ENCODE measurements at regions not wholly inside any gene's neighbourhood (a gene's known extent, or its start where the extent isn't known, plus 50 kb on each side); places are given as distances from the start of the nearest gene placed in this dataset.

DNA sequence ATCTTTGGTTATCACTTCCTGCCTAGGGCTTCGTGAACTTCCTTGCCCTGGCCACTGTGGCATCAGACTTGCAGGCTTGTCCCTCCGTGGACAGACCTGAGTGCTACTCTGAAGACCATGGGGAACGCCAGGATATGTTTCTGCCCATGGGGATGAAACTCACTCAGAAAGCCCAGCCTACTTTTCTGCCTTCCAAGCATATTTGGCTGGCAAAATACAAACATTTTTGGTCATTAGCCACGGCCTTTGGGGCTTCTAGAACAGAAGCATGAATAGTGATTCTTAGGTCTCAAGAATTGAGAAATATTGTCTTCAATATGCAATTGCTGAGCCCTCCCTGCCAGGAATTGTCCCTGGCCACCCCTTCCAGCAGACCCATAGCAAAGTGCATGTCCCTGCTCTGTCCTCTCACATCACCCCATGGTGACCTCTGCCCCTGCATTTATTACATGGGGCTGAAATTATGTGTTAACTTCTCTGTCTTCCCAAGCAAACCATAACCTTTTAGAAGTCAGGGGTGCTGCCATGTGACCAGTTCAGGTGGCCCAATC is 152.4 kb downstream of the OSR1 start:
- no peak overlapping the region for H2AFZ ChIP-seq (ENCODE audit: low read length)
- no peaks in the 10 kb centered on the region for H4K20me1 ChIP-seq (ENCODE audit: insufficient read depth, low read length, poor library complexity, severe bottlenecking)

DNA sequence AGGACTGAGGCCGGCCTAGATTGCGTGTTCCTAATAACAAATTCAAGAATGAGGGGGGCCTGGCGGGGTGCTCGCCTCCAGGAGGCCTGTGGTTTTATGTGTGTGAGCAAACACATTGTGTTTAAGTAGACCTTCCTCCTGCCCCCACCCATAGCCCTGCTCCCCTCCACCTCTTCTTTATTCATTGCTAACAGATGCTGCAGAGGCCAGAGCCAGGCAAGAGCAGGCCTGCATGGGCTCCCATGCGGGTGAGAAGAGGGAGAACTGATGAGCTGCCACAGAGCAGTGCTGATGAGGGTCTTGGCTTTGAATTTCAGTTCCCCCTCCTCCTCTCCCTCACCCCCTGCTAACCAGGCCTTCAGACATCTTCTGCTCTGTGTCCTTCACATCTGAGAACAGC is 154.6 kb downstream of the OSR1 start:
- H3K27me3 ChIP-seq (ENCODE audit: insufficient read depth, low read length, poor library complexity, severe bottlenecking): no peaks in the 10 kb centered on the region
- H3K36me3 ChIP-seq (ENCODE audit: insufficient read depth, low read length): no peaks in the 10 kb centered on the region
- no peaks in the 10 kb centered on the region for H3F3A ChIP-seq (ENCODE audit: low read depth)
- TF ChIP-seq CTCF (conservative IDR thresholded peaks at IDR 0.05; ENCODE audit: low read length) (no peak), EZH2phosphoT487 (IDR thresholded peaks at IDR 0.05; ENCODE audit: borderline replicate concordance) (no peak)
- H3K9ac ChIP-seq (ENCODE audit: low read depth, low read length, poor library complexity, severe bottlenecking): no peak overlapping the region
- H3K9me3 ChIP-seq (ENCODE audit: insufficient read depth, low read depth, low read length): no peaks in the 10 kb centered on the region
- no peaks in the 10 kb centered on the region for H3K9me2 ChIP-seq (replicated peaks; ENCODE audit: low read depth, low read length)
- H3K4me3 ChIP-seq (ENCODE audit: low read length, poor library complexity, severe bottlenecking): no peak overlapping the region
- H2AFZ ChIP-seq (ENCODE audit: low read length): no peak overlapping the region
- no peaks in the 10 kb centered on the region for H3K79me2 ChIP-seq (ENCODE audit: insufficient read depth, low read length)
- H3K4me1 ChIP-seq (ENCODE audit: insufficient read depth, low read length, poor library complexity, severe bottlenecking): no peaks in the 10 kb centered on the region
- H4K20me1 ChIP-seq (ENCODE audit: insufficient read depth, low read length, poor library complexity, severe bottlenecking): no peaks in the 10 kb centered on the region
- no peak overlapping the region for H3K4me2 ChIP-seq (ENCODE audit: low read depth, low read length, poor library complexity, severe bottlenecking)

More for the DNA sequence above, 152.4 kb downstream of the OSR1 start:
- H3F3A ChIP-seq (ENCODE audit: low read depth): no peaks in the 10 kb centered on the region
- no peak overlapping the region for H3K9ac ChIP-seq (ENCODE audit: low read depth, low read length, poor library complexity, severe bottlenecking)
- no peaks in the 10 kb centered on the region for H3K27me3 ChIP-seq (ENCODE audit: insufficient read depth, low read length, poor library complexity, severe bottlenecking)
- no peaks in the 10 kb centered on the region for H3K4me1 ChIP-seq (ENCODE audit: insufficient read depth, low read length, poor library complexity, severe bottlenecking)
- no peak overlapping the region for H3K4me2 ChIP-seq (ENCODE audit: low read depth, low read length, poor library complexity, severe bottlenecking)
- H3K9me3 ChIP-seq (ENCODE audit: insufficient read depth, low read depth, low read length): no peaks in the 10 kb centered on the region
- no peaks in the 10 kb centered on the region for H3K36me3 ChIP-seq (ENCODE audit: insufficient read depth, low read length)
- H3K4me3 ChIP-seq (ENCODE audit: low read length, poor library complexity, severe bottlenecking): no peak overlapping the region
- no peaks in the 10 kb centered on the region for H3K9me2 ChIP-seq (replicated peaks; ENCODE audit: low read depth, low read length)
- TF ChIP-seq EZH2phosphoT487 (IDR thresholded peaks at IDR 0.05; ENCODE audit: borderline replicate concordance): no peak
- TF ChIP-seq CTCF (conservative IDR thresholded peaks at IDR 0.05; ENCODE audit: low read length): no peak
- H3K79me2 ChIP-seq (ENCODE audit: insufficient read depth, low read length): no peaks in the 10 kb centered on the region

DNA sequence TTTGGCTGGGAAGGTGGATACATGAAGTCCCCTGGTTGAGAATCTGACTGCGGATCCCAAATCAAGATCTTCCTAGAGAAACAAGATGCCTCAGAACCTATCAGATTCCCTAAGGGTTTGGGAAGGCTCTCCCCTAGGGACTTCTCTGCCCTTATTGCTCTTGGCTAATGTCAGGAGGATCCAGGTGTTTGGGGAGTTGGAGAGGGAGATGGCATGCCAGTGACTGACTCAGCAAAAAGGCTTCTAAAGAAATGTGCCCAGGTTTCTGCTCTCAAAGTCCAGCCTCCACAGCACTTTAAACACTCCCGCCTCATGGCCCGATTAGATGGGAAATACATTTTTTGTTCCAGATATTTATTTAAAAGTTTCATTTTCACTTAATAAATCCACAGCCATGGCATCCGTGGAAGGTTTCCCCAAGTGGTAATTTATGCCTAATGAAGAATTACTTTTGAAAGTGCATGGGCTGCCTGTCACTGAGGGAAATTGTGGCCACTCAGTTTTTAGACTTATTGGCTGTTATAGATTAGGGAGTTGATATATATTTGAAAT is 156.4 kb downstream of the OSR1 start:
- TF ChIP-seq EZH2phosphoT487 (IDR thresholded peaks at IDR 0.05; ENCODE audit: borderline replicate concordance) (no peak), CTCF (conservative IDR thresholded peaks at IDR 0.05; ENCODE audit: low read length) (no peak)
- Histone ChIP-seq H3K4me2 (ENCODE audit: low read depth, low read length, poor library complexity, severe bottlenecking) (no peak overlapping the region), H3K79me2 (ENCODE audit: insufficient read depth, low read length) (no peaks in the 10 kb centered on the region), H3K9ac (ENCODE audit: low read depth, low read length, poor library complexity, severe bottlenecking) (no peak overlapping the region), H3K4me1 (ENCODE audit: insufficient read depth, low read length, poor library complexity, severe bottlenecking) (no peaks in the 10 kb centered on the region), H3K36me3 (ENCODE audit: insufficient read depth, low read length) (no peaks in the 10 kb centered on the region), H3K4me3 (ENCODE audit: low read length, poor library complexity, severe bottlenecking) (no peak overlapping the region), H4K20me1 (ENCODE audit: insufficient read depth, low read length, poor library complexity, severe bottlenecking) (no peaks in the 10 kb centered on the region), H3K27me3 (ENCODE audit: insufficient read depth, low read length, poor library complexity, severe bottlenecking) (no peaks in the 10 kb centered on the region), H2AFZ (ENCODE audit: low read length) (no peak overlapping the region), H3K9me3 (ENCODE audit: insufficient read depth, low read depth, low read length) (no peaks in the 10 kb centered on the region), H3K9me2 (replicated peaks; ENCODE audit: low read depth, low read length) (no peaks in the 10 kb centered on the region), H3F3A (ENCODE audit: low read depth) (no peaks in the 10 kb centered on the region)

Data from Loucy (cell line).